ENCODE measurements at regions not wholly inside any gene's neighbourhood (a gene's known extent, or its start where the extent isn't known, plus 50 kb on each side); places are given as distances from the start of the nearest gene placed in this dataset.
"Not testable (repeated sequence)": the region's sequence is repeated elsewhere in the genome, so short reads cannot be mapped to it uniquely, and the experiment has no call there.

DNA sequence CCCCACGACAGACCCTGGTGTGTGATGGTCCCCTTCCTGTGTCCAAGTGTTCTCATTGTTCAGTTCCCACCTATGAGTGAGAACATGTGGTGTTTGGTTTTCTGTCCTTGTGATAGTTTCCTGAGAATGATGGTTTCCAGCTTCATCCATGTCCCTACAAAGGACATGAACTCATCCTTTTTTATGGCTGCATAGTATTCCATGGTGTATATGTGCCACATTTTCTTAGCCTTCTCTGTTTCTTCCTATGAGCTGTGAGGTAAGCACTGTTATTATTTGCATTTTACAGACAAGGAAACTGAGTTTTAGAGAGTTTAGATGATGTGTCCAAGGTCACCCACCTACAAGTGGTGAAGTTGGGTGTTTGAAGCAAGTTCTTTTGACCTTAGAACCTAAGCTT, 51.1 kb upstream of the BNC1 start:
- not testable (repeated sequence) for DNase-seq (ENCODE audit: extremely low read depth in 1 of 11, low read depth in 9 of 11, low spot score in 4 of 11)

DNA sequence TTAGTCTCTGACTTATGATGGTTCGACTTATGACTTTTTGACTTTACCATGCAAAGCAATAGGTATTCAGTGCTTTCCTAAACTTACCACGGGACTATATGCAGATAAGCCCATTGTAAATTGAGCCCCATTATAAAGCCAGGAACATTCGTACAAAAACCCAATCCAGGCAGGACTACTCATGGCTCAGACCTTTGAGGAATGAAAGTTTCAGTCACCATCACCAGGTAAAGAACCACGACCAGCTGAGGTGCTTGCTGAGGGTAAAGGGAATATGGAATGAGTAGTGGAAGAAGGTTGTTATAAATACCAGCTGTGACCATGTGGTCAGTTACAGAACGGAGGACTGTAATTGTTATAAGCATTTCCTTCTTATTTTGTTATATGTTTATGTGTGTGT, 54.9 kb upstream of the BNC1 start:
- no peak for DNase-seq (ENCODE audit: extremely low read depth in 1 of 11, low read depth in 9 of 11, low spot score in 4 of 11)

DNA sequence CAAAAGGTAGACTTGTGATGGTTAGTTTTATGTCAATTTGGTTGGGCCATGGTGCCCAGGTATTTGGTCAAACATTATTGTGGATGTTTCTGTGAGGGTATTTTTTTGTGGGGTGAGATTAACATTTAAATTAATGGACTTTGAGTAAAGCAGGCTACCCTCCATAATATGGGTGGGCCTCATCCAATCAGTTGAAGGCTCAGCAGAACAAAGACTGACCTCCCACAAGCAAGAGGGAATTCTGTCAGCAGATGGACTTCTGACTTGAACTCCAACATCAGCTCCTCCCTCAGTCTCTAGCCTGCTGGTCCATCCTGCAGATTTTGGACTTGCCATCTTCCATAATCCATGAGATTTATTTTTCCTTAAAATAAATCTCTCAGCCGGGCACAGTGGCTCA, 55.6 kb upstream of the BNC1 start:
- no peak for DNase-seq (ENCODE audit: extremely low read depth in 1 of 11, low read depth in 9 of 11, low spot score in 4 of 11)

DNA sequence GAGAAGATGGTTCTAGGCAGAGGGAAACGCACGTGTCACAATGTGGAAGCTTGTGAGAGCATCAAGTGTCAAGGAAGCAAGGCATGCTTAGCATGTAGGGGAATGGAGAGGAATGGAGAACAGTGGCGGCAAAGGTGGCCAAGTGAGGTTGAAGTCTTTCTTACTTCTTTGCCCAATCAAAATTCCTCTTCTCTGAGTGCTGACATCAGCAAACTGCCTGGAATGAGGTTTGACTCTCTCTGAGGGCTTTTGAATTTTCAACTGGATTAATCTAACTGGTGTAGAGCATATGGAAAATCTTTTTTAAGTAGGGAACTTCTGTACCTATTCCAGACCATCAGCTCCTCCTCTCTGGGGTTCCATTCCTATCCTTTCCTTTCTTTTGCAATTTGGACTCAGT, 61.9 kb upstream of the BNC1 start:
- DNase-seq (ENCODE audit: extremely low read depth in 1 of 11, low read depth in 9 of 11, low spot score in 4 of 11): no peak

DNA sequence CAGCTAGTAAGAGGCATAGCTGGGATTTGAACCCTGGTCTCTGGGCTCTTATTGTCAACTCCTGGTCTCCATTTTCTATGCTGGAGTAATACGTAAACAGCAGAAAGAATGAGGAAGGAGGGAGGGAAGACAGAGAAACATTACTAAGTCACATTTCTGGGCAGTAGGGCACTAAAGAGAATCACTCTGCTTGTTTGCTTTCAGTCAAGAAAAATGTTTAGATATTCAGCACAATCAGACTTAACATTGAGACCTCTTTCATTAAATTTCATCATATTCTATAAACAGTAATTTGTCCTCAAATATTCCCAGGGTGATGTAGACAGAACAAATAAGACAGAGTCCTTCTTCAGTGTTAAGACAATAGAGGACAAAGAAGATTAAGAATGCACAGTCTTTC, 67.7 kb upstream of the BNC1 start:
- DNase-seq (ENCODE audit: extremely low read depth in 1 of 11, low read depth in 9 of 11, low spot score in 4 of 11): no peak

DNA sequence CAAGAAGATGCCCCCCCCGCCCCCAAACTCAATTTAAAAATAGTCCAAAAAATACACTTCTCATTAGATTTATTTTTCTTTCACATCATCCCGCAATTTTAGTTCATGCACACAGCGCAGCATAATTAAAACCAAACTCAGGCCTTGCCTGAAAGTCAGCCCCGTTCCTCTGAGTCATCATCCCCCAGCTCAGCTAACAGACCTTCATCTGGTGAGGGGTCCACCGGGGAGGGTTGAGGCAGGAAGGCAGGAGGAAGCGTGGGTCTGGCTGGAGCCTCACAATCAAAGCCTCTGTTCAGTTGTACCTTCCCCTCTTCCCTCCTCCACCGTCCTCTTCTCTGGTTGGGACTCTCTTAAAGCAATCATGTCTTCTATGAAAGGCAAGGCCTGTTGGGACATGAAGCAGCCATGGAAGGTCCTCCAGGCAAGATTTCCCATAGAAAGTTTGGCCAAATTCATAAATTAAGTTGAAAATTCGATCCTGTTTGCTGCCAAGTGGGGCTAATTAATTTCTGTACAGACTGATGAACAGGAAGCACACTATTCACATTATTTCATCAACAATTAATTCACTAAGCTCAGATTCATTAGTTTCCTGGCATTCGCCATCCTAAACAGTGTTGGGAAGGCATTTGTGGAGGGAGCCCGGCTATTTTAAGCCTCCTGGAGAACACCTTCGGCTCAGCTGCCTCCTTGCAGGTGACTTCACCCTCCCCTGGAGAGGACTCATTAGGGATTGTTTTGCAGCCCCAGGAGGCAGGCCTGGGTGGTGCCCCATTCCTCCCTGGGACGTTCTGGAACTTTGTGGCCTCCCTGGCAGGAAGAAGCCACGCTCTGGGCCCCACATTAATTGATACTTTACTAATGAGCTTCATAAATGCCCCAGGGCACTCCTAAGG, 72.3 kb upstream of the BNC1 start:
- no peak for DNase-seq (ENCODE audit: extremely low read depth in 1 of 11, low read depth in 9 of 11, low spot score in 4 of 11)

DNA sequence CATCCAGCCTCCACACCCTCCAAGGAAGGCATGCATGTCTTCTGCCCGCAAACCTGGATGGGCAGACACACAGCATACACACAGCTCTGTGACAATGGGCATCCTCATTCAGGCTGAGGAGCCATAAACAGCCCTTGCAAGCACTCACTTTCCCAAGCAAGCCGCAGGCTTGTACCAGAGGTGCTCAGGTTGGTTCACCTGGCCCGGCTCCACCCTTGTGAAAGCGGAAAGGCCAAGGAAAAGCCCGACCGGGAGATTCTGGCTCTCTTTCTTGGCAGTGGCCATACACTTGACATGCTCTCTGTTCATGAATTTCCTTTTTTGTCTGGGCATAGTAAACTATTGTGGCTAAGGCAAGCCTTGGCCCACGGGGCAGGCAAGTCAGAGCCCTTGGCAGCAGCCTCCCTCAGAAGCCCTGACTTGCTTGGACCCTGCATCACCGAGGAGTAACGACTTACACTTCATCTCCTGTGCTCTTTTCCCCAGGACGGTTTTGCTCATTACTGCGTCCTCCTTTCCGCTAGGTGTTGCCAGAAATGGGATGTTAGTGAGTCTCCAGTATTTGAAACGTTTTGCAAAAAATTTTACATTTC, 74.6 kb upstream of the BNC1 start:
- DNase-seq (ENCODE audit: extremely low read depth in 1 of 11, low read depth in 9 of 11, low spot score in 4 of 11): no peak

DNA sequence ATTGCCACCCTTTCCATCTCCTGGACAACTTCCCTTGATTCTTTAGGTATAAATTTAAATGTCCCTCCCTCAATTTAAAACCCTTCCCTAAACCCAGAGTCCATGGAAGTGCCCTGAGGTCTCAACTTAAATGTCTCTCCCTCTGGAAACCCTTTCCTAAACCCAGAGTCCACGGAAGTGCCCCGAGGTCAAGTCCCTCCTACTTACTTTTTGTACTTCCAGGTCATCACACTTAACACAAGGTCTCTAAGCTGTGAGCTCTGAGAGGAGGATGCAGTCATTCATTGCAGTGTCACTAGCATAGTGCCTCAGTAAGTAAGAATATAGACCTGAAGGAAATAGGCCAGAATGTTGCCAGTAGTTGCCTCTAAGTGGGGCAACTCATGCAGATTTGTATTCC, 78.2 kb upstream of the BNC1 start:
- DNase-seq (ENCODE audit: extremely low read depth in 1 of 11, low read depth in 9 of 11, low spot score in 4 of 11): no peak

DNA sequence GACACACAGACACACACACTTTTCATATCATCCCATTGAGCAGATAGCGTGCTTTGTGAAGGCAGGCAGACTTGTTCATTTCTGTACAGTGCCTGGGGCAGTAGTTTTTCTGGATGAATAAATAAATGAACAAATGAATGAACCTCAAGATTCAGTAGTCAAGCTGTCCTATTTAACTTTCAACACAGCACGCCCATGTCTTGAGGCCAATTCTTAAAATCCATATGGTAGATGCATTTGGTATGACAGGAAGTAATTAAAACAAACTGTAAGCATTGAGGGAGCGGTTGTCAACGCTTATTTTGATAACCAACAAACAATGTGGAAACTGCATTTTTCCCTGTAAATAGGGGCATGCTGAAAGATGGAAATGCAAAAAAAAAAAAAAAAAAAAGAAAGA, 80.0 kb upstream of the BNC1 start:
- DNase-seq (ENCODE audit: extremely low read depth in 1 of 11, low read depth in 9 of 11, low spot score in 4 of 11): no peak

DNA sequence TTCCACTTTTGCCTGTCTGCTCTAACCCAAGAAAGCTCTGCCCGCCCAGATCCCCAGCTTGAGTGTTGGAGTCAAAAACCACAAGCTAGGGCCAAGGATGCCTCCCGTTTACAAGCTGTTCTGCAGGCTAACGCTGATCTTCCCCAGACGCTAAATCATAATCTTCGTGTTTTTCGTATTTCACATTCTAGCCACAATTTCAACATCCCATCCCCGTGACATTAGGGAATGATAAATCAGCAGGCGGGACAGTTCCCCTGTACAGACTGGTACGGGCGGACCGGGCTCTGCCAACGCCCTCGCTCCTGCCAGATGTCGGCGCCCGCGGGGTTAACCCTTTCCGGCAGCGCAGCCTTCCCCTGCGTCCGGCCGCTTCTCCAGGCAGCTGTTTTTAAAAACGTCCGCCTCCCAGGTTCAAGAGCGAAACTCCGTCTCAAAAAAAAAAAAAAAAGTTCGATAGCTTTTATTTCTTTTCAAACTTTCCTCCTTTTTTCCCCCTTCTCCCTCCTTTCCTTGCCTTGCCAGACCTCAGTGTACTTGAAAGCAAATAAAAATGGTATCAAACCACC, 81.0 kb upstream of the BNC1 start:
- DNase-seq (ENCODE audit: extremely low read depth in 1 of 11, low read depth in 9 of 11, low spot score in 4 of 11): no peak

DNA sequence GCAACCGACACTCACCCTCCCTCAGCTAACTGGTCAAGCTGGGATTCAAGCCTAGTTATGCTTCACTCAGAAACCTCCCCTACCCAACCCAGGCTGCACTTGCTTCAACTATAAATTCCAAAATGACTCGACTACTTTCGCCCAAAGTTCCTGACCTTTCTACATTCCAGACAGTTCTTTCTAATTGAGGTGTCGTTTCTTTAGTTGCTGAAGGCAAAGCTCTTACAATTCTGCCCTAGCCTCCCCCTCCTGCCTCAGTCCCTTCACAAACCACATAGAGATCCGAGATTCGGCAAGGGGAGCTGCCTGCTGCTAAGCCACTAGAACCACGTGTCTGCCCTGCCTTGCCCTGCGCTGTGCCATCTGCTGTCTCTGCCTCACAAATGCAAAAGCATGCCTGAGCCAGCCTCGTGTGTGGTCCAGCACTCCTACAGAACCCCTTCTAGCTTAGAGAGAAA, 74.7 kb upstream of the SH3GL3 start:
- DNase-seq (ENCODE audit: extremely low read depth in 1 of 11, low read depth in 9 of 11, low spot score in 4 of 11): no peak

DNA sequence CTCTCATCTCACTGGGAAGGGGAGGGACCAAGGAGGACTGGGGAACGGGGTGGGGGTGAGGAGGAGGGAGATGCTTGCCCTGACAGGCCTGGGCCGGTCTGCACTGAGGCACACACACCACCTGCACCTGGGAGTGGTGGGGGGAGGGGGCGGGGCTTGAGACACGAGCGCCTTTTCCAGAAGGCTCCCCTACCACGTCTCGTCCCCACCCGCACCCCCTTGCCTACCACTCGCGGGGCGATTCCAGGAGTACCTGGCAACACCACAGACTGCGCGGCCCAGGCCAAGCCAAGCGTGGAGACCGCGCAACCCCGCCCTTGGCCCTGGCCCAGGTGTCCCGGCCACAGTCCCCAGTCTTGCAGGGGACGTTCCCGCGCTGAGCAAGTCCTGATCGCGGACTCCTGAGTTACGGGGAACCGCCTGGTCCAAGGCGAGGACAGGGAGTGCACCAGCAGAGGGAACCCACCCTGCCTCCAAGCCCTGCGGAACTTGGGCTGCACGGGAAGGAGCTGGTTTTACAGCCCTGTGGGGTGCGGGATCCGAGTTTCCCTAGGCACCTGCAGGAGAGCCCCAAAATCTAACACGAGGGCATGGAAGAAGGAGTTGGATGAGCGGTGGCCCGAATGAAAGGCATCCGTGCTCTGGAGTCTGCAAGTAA, 68.1 kb upstream of the SH3GL3 start:
- DNase-seq (ENCODE audit: extremely low read depth in 1 of 11, low read depth in 9 of 11, low spot score in 4 of 11): no peak

DNA sequence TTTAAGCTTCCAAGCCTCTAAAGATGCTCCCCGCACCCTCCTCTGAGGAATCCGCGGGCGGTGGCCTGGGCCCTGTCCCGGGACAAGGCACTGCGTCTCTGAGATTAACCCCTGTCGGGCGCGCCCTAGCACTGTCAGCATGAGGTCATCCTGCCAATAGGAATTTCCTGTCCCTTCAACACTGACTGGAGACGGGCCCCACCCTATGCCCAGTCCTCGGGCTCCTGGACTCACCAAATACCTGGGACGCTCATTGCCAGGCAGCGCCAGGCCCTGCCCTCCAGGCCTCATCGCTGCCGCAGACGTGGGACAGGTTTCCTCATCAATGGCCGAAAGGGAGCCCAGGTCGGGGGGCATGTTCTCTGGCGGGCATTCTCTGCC, 67.6 kb upstream of the SH3GL3 start:
- DNase-seq (ENCODE audit: extremely low read depth in 1 of 11, low read depth in 9 of 11, low spot score in 4 of 11): no peak

DNA sequence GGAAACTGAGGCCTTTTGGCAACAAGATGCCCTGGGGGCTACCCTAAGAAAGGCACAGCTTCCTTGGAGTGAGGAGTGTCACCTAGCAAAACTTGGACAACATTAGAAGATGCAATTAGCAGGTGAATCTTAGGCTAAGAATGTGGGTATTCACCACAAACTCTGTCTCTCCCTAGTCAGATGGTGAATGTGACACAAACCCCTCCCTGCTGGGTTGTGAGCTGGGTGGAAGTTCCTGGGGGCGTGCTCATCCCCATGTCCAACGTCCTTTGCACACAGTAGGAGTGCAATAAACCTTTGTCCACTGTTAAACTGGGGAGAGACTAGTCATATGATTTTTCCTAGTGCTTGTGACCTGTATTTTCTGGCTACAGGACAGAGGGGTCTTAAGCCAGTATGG, 67.1 kb upstream of the SH3GL3 start:
- no peak for DNase-seq (ENCODE audit: extremely low read depth in 1 of 11, low read depth in 9 of 11, low spot score in 4 of 11)

DNA sequence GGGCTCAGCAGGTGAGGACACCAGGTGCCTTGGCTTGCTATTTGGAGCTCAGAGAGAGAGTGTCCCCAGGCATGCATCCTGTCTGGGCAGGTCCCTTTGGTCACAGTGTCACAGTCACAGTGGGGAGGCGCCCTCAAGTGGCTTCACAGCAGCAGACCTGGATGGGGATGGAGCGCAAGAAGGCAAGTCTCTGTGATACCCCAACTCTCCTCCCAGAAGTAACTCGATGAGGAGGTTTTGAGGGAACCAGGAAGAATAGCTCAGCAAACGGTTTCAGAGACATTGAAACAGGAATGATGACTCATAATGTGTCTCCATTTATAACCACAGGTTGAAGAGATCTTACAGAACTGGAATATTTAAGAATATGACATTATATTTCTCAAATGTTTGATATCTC, 66.5 kb upstream of the SH3GL3 start:
- DNase-seq (ENCODE audit: extremely low read depth in 1 of 11, low read depth in 9 of 11, low spot score in 4 of 11): peak in 1 of 11 donors; percentile 20

DNA sequence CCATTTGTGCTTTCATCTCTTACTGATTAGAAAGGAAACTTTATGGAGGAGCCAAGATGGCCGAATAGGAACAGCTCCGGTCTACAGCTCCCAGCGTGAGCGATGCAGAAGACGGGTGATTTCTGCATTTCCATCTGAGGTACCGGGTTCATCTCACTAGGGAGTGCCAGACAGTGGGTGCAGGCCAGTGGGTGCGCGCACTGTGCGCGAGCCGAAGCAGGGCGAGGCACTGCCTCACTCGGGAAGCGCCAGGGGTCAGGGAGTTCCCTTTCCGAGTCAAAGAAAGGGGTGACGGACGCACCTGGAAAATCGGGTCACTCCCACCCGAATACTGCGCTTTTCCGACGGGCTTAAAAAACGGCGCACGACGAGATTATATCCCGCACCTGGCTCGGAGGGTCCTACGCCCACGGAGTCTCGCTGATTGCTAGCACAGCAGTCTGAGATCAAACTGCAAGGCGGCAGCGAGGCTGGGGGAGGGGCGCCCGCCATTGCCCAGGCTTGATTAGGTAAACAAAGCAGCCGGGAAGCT, 63.5 kb upstream of the SH3GL3 start:
- not testable (repeated sequence) for DNase-seq (ENCODE audit: extremely low read depth in 1 of 11, low read depth in 9 of 11, low spot score in 4 of 11)

DNA sequence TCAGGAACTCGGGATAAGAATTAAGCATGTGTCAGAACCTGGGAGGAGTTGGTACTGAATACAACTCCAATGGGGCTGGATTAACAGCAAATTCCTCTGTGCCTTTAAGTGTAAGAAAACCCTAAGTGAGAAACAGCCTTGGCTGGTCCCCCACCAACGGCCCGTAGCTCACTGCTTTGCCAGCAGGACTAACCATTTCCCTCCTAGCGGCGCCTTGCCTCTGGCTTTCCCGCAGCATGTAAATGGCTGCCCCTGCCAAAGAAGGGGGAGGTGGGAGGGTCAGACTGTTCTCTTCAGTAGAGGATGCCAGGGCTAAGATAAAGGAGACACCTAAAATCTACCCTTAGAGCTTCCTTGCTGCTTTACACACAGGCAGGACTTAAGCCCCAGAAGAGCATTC, 51.0 kb upstream of the SH3GL3 start:
- DNase-seq (ENCODE audit: extremely low read depth in 1 of 11, low read depth in 9 of 11, low spot score in 4 of 11): no peak

Measured in renal cortex interstitium (tissue), 11 donors.